Suprapubic skin (tissue), 4 donors: ENCODE measurements at regions not wholly inside any gene's neighbourhood (a gene's known extent, or its start where the extent isn't known, plus 50 kb on each side); places are given as distances from the start of the nearest gene placed in this dataset.
"Not testable (repeated sequence)": the region's sequence is repeated elsewhere in the genome, so short reads cannot be mapped to it uniquely, and the experiment has no call there.

Source experiments
- DNase-seq, 2 donors: peaks; one replicate each; pipeline ENCODE4 v3.0.0-alpha.2; 2019; ENCODE audit warnings: low spot score in 2 of 2
- H3K27ac ChIP-seq: fragments of 200-600 bp; sonication (generic); one replicate; pipeline ENCODE4 v1.5.1; 2019
- H3K27me3 ChIP-seq: fragments of 200-600 bp; sonication (generic); one replicate; pipeline ENCODE4 v1.5.1; 2019
- H3K36me3 ChIP-seq: fragments of 200-600 bp; sonication (generic); one replicate; pipeline ENCODE4 v1.5.1; 2019
- H3K4me1 ChIP-seq: fragments of 200-600 bp; sonication (generic); one replicate; pipeline ENCODE4 v1.5.1; 2019
- H3K4me3 ChIP-seq: fragments of 200-600 bp; sonication (generic); one replicate; pipeline ENCODE4 v1.5.1; 2019; ENCODE audit warnings: mild to moderate bottlenecking
- H3K9me3 ChIP-seq: fragments of 200-600 bp; sonication (generic); one replicate; pipeline ENCODE4 v1.5.1; 2019
- CTCF ChIP-seq, 2 donors: fragments of 200-600 bp in 1 of 2; fragments of 450-650 bp in 1 of 2; sonication (generic) in 1 of 2; IDR thresholded peaks; one replicate each; pipeline ENCODE4 v1.5.1; 2016 to 2019; ENCODE audit warnings: antibody characterized with exemption in 2 of 2, mild to moderate bottlenecking in 1 of 2, moderate library complexity in 1 of 2
- EP300 ChIP-seq: sonication (generic); formaldehyde crosslinking; IDR thresholded peaks from one replicate; pipeline ENCODE4 v1.6.1; 2017; ENCODE audit warnings: antibody characterized with exemption
- POLR2A ChIP-seq, 2 donors: fragments of 450-650 bp; IDR thresholded peaks; one replicate each; pipeline ENCODE4 v1.6.1; 2017; ENCODE audit warnings: antibody characterized with exemption in 2 of 2, mild to moderate bottlenecking in 2 of 2, moderate library complexity in 2 of 2
- POLR2AphosphoS5 ChIP-seq, 3 donors: sonication (generic); formaldehyde crosslinking; IDR thresholded peaks; one replicate each; pipeline ENCODE4 v1.6.1; 2017; ENCODE audit warnings: antibody characterized with exemption in 3 of 3
- WGBS: methylation state at CpG from one replicate; pipeline ENCODE4 v1.1.5; 2018; 5-methylcytosine and 5-hydroxymethylcytosine counted together

- no peaks in the 10 kb centered on the region for H3K36me3 ChIP-seq
- no peaks in the 10 kb centered on the region for H3K4me1 ChIP-seq
- TF ChIP-seq POLR2AphosphoS5 (IDR thresholded peaks at IDR 0.05) (no peak), CTCF (IDR thresholded peaks at IDR 0.05) (no peak), POLR2A (IDR thresholded peaks at IDR 0.05) (no peak), EP300 (no peak)
- DNase-seq, result no peak
- no peak overlapping the region for H3K27ac ChIP-seq
- H3K9me3 ChIP-seq, result no peaks in the 10 kb centered on the region
- no peaks in the 10 kb centered on the region for H3K27me3 ChIP-seq
- WGBS, result 92% methylated on average over 2 of the region's 2 CpGs
- H3K4me3 ChIP-seq, result no peak overlapping the region
These were observed 161.7 kb downstream of the RBMX2 start for GRCh38 chrX:130563476-130563875.

GRCh38 chrX:130566028-130566683, 164.4 kb downstream of the RBMX2 start:
- no peak overlapping the region for H3K4me3 ChIP-seq
- H3K4me1 ChIP-seq, result no peaks in the 10 kb centered on the region
- TF ChIP-seq EP300, result no peak
- no peak for TF ChIP-seq CTCF (IDR thresholded peaks at IDR 0.05)
- no peak for TF ChIP-seq POLR2AphosphoS5 (IDR thresholded peaks at IDR 0.05)
- no peak for TF ChIP-seq POLR2A (IDR thresholded peaks at IDR 0.05)
- DNase-seq, result no peak
- WGBS, result 78% methylated on average over 4 of the region's 4 CpGs
- no peaks in the 10 kb centered on the region for H3K27me3 ChIP-seq
- H3K27ac ChIP-seq, result no peak overlapping the region
- H3K36me3 ChIP-seq, result no peaks in the 10 kb centered on the region
- H3K9me3 ChIP-seq, result no peaks in the 10 kb centered on the region

- H3K27ac ChIP-seq, H3K4me3 ChIP-seq, H3K27me3 ChIP-seq, DNase-seq, H3K4me1 ChIP-seq, H3K36me3 ChIP-seq, H3K9me3 ChIP-seq: not testable (repeated sequence)
- WGBS, result 97% methylated on average over 6 of the region's 15 CpGs
These were observed 171.2 kb downstream of the RBMX2 start for GRCh38 chrX:130573030-130573429.
